Pancreas (tissue), 10 donors: ENCODE measurements at regions not wholly inside any gene's neighbourhood (a gene's known extent, or its start where the extent isn't known, plus 50 kb on each side); places are given as distances from the start of the nearest gene placed in this dataset.
A peak's percentile ranks its signal among the peaks of the same experiment; 100 is the strongest.
"Not testable (repeated sequence)": the region's sequence is repeated elsewhere in the genome, so short reads cannot be mapped to it uniquely, and the experiment has no call there.

Experiments used
- ATAC-seq, 4 donors: fragments of 200-7000 bp; cut with Tn5 transposase; one replicate each; pipeline versions ENCODE4 v1.8.0 to v1.9.1; 2020; ENCODE audit warnings: mild to moderate bottlenecking in 4 of 4, moderate library complexity in 4 of 4
- DNase-seq, 6 donors: peaks; one replicate each; pipeline ENCODE4 v3.0.0-alpha.2; 2020
- FAIRE-seq: peaks from 2 replicates; lab custom pipeline; 2012; peaks lifted over from hg19 to GRCh38; lab: Jason Lieb, UNC
- H3K27ac ChIP-seq, 4 donors: fragments of 200-600 bp; sonication (generic); 1 replicate in 3 of 4; 2 replicates in 1 of 4; pipeline versions ENCODE4 v1.5.0 to v1.8.0; 2020
- H3K27me3 ChIP-seq, 4 donors: fragments of 200-600 bp; one replicate each; pipeline ENCODE4 v1.8.0; 2021
- H3K36me3 ChIP-seq, 3 donors: fragments of 200-600 bp; sonication (generic) in 1 of 3; one replicate each; pipeline versions ENCODE4 v1.5.0 to v1.8.0; 2020 to 2021
- H3K4me1 ChIP-seq, 3 donors: fragments of 200-600 bp; one replicate each; pipeline ENCODE4 v1.8.0; 2021
- H3K4me3 ChIP-seq, 4 donors: fragments of 200-600 bp; sonication (generic) in 2 of 4; one replicate each; pipeline versions ENCODE4 v1.5.0 to v1.8.0; 2020 to 2021
- H3K9me3 ChIP-seq, 4 donors: fragments of 200-600 bp; one replicate each; pipeline ENCODE4 v1.8.0; 2021
- WGBS, 2 donors: extraction: QIAGEN DNeasy Blood & Tissue Kit; methylation state at CpG; one replicate each; pipeline ENCODE4 v1.1.7; 2013; 5-methylcytosine and 5-hydroxymethylcytosine counted together
- intact Hi-C, 3 donors: fragments of 100-400 bp; cut with DNase I; formaldehyde crosslinking; loops; one replicate each; pipeline versions ENCODE4 v1.11.1 to v1.14.2; 2022
- donor health status: healthy with polysubstance abuse.
- donor health status: DM: no; HTN: no; CAD: no; lungs with moderate emphysema.
- donor health status: DM: no; HTN: no; CAD: no.
- donor health status: control.
- donor health status: control.
- donor health status: Bipolar disorder and iron deficiency.
- donor health status: DM: yes; HTN: yes; CAD: no.
- donor health status: DM: no; HTN: no; CAD: no.
- donor health status: DM: no; HTN: no; CAD: no.
- donor health status: DM: yes; HTN: yes; CAD: no.

- H3K27ac ChIP-seq, H3K36me3 ChIP-seq, H3K4me3 ChIP-seq, H3K4me1 ChIP-seq, DNase-seq, ATAC-seq, FAIRE-seq, H3K9me3 ChIP-seq, H3K27me3 ChIP-seq, intact Hi-C loops: not testable (repeated sequence)
- WGBS, 2 donors = 88 to 93% methylated on average over 8 of the region's 8 CpGs
Measured at GRCh38 chr9:42421630-42422029, 238.2 kb downstream of the SPATA31A6 start.

DNA sequence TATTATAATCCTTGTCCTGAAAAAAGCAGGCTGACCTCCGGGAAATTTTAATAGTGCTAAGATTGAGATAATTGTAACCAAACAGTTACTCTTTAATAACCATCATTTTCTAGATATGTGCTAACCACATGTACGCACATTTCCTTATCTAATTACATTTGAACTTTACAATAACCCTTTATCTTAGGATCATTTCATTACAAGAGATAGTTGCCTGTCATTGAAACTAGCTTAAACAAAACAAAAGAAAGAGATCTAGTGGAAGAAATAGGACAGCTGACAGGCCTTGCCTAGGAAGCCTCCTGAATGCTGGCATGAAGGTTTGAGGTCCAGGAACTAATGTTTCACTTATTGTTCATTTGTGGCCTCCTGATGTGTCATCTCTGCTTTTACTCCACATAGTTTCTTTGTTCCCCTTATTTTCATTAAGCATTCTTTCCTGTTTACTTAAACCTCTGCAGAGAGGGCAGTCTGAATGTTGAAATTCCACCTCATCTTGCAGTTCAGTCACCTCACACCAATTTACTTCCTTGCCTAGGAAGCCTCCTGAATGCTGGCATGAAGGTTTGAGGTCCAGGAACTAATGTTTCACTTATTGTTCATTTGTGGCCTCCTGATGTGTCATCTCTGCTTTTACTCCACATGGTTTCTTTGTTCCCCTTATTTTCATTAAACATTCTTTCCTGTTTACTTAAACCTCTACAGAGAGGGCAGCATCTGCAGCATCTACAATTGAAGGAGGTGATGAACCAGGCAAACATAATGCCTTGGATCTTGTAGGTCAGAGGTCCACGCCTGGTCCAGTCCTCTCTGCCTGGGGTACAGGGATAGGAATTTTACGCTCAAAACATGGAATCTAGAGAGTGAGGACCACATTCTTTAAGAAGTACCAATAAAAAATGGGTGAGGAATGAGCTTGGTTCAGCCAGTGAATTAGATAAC, 247.5 kb downstream of the SPATA31A6 start:
- H3K9me3 ChIP-seq, H3K27ac ChIP-seq, H3K27me3 ChIP-seq, H3K36me3 ChIP-seq, FAIRE-seq, H3K4me1 ChIP-seq, ATAC-seq, H3K4me3 ChIP-seq, intact Hi-C loops, DNase-seq: not testable (repeated sequence)
- WGBS, 2 donors = 55 to 64% methylated on average over 4 of the region's 4 CpGs

- WGBS, 2 donors = 39 to 46% methylated on average over 1 of the region's 1 CpG
- H3K4me1 ChIP-seq, ATAC-seq, H3K27me3 ChIP-seq, intact Hi-C loops, H3K27ac ChIP-seq, H3K9me3 ChIP-seq, FAIRE-seq, DNase-seq, H3K36me3 ChIP-seq, H3K4me3 ChIP-seq: not testable (repeated sequence)
Measured at GRCh38 chr9:42431616-42432010, 248.2 kb downstream of the SPATA31A6 start.

- peak in 1 of 6 donors; percentile 43 for DNase-seq
- 70 to 74% methylated on average over 13 to 15 of the region's 15 CpGs for WGBS, 2 donors
- FAIRE-seq = not testable (repeated sequence)
Measured at GRCh38 chr9:42434844-42435714, 251.6 kb downstream of the SPATA31A6 start.

DNA sequence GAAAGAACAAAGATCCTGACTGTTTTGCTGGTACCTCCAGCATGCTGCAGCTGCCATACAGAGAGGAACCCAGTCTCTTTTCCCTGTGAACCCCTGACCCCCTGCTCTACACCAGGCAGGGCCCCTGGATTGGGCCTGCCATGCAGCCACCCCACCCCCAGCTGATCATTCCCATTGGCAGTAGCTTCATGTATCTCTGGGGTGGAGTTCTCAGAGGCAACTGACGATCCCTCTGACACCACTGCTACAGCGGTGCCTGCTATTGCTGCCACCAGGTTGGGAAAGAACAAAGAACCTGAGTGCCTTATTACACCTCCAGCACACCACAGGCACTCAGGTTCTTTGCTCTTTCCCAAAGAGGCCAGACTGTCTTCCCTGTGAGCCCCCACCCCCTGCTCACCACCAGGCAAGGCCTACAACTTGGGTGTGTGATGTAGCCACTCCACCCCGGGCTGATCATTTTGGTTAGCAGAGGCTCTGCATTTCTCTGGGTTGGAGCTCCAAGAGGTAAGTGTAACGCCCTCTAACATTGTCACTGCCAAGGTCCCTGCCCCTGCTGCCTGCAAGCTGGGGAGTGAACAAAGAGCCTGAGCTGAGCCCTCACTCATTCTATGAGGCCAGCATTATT, 252.4 kb downstream of the SPATA31A6 start:
- intact Hi-C loops, H3K4me3 ChIP-seq, FAIRE-seq, H3K36me3 ChIP-seq, DNase-seq, H3K27me3 ChIP-seq, H3K9me3 ChIP-seq, ATAC-seq, H3K27ac ChIP-seq, H3K4me1 ChIP-seq: not testable (repeated sequence)
- WGBS, 2 donors = 79 to 89% methylated on average over 3 of the region's 4 CpGs

More at GRCh38 chr9:42434844-42435714, 251.6 kb downstream of the SPATA31A6 start:
- H3K4me1 ChIP-seq, H3K27ac ChIP-seq, H3K9me3 ChIP-seq, ATAC-seq, intact Hi-C loops, H3K36me3 ChIP-seq, H3K4me3 ChIP-seq, H3K27me3 ChIP-seq: not testable (repeated sequence)

- H3K4me1 ChIP-seq, H3K4me3 ChIP-seq, H3K27ac ChIP-seq, intact Hi-C loops, H3K9me3 ChIP-seq, FAIRE-seq, H3K36me3 ChIP-seq, H3K27me3 ChIP-seq, DNase-seq, ATAC-seq: not testable (repeated sequence)
- 34 to 39% methylated on average over 2 to 3 of the region's 6 CpGs for WGBS, 2 donors
Measured at GRCh38 chr9:42437057-42437759, 253.7 kb downstream of the SPATA31A6 start.

GRCh38 chr9:42442680-42443079, 259.2 kb downstream of the SPATA31A6 start:
- FAIRE-seq = not testable (repeated sequence)

DNA sequence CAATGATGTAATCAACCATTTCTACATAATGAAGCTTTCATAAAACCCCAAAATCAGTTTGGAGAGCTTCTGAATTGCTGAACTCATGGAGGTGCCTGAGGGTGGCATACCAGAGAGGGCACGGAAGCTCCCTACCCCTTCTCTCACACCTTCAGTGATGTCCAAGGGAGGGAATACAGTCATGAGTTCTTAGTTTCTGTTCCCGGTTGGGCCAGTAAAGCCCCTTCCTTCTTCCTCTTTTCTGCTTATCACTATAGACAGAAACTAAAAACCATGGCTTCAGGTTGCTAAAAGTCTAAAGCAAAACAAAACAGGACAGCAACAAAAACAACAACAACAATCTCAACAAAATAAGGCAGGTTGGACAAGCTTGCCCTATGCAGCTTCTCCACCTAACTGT, 260.0 kb downstream of the SPATA31A6 start:
- H3K9me3 ChIP-seq, H3K4me1 ChIP-seq, H3K27ac ChIP-seq, intact Hi-C loops, ATAC-seq, H3K4me3 ChIP-seq, FAIRE-seq, H3K36me3 ChIP-seq, H3K27me3 ChIP-seq, DNase-seq: not testable (repeated sequence)
- WGBS, 2 donors = 46 to 60% methylated on average over 2 of the region's 2 CpGs

More at GRCh38 chr9:42442680-42443079, 259.2 kb downstream of the SPATA31A6 start:
- intact Hi-C loops, H3K27ac ChIP-seq, H3K27me3 ChIP-seq, H3K36me3 ChIP-seq, H3K4me3 ChIP-seq, H3K9me3 ChIP-seq, H3K4me1 ChIP-seq, DNase-seq, ATAC-seq: not testable (repeated sequence)

DNA sequence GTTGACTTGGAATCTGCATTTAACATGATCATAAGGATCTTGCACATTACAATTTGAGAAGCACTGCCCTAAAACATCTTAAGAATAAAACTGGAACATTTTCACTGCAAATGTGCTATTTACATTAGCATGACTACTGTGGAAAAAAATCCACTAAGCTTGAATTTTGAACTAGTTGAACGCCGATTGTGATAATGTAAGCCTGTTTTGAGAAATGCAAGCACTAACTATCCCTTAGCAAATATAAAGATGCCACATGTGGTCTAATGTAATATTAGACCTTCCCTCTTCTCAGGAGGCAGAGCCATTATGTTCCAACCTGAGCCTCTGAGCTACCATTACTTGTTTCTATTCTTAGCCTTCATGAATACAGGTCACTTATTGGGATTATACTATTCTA, 278.0 kb downstream of the SPATA31A6 start:
- H3K9me3 ChIP-seq, H3K4me1 ChIP-seq, DNase-seq, H3K27ac ChIP-seq, intact Hi-C loops, FAIRE-seq, H3K27me3 ChIP-seq, H3K36me3 ChIP-seq, ATAC-seq, H3K4me3 ChIP-seq: not testable (repeated sequence)
- WGBS, 2 donors = 48 to 57% methylated on average over 2 of the region's 2 CpGs

- H3K36me3 ChIP-seq, FAIRE-seq, DNase-seq: not testable (repeated sequence)
Measured at GRCh38 chr9:42461863-42462262, 278.4 kb downstream of the SPATA31A6 start.

DNA sequence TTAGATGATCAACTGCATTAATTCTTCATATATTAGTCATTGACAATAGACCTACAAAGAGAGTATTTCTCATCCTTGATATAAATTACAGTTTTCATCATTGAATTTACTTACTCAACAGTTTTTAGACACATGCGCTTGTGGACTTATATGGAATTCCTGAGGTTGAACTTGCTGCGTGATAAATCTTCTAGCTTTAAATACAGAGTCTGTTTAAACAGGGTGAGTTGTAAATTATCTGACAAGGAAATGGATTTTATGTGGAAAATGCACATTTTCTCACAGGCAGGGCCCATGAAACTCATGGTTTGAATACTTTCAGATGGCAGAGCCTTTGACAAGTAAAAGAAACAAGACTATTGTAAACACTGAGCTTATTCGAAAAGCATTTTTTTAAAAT, 280.5 kb downstream of the SPATA31A6 start:
- ATAC-seq, intact Hi-C loops, H3K9me3 ChIP-seq, H3K4me1 ChIP-seq, H3K27me3 ChIP-seq, FAIRE-seq, DNase-seq, H3K4me3 ChIP-seq, H3K27ac ChIP-seq, H3K36me3 ChIP-seq: not testable (repeated sequence)
- 48 to 58% methylated on average over 3 of the region's 3 CpGs for WGBS, 2 donors

More at GRCh38 chr9:42461863-42462262, 278.4 kb downstream of the SPATA31A6 start:
- WGBS, 2 donors = 36 to 43% methylated on average over 1 of the region's 1 CpG
- ATAC-seq, H3K27ac ChIP-seq, intact Hi-C loops, H3K27me3 ChIP-seq, H3K9me3 ChIP-seq, H3K4me1 ChIP-seq, H3K4me3 ChIP-seq: not testable (repeated sequence)
